ENCODE measurements at regions not wholly inside any gene's neighbourhood (a gene's known extent, or its start where the extent isn't known, plus 50 kb on each side); places are given as distances from the start of the nearest gene placed in this dataset. TPM values are rescaled to one million over a fixed set of nuclear protein-coding genes. Genes with fewer than 3 reads are reported as not detected.
"Not testable (repeated sequence)": the region's sequence is repeated elsewhere in the genome, so short reads cannot be mapped to it uniquely, and the experiment has no call there.

DNA sequence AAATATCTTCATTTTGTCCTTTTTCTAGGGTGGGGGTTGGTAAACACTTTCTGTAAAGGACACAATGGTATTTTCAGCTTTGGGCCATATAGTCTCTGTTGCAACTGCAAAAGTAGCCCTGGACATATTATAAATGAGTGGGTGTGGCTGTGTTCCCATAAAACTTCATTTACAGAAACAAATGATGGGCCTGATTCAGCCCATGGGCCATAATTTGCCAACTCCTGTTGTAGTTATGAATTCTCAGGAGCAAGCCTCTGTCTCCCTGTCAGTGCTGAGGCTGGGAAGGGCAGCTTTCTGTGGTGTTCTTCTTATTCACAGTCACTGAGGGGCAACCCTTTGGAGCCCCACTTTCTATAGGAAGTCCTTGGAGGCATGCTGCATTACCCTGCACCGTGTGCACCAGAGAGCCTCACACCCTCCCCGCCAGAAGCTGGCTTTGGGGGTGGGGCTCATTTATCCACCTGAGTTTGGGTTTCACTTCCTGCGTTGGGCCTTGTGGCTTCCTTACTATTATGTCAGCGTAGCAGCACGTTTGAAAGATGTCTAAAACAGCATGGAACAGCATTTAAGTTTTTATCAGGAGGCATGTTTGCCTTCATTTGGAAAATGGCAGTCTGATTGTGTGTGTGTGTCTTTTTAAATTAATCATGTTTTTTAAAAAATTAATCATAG, 60.8 kb upstream of the FAN1 start:
- DNase-seq = not testable (repeated sequence)

DNA sequence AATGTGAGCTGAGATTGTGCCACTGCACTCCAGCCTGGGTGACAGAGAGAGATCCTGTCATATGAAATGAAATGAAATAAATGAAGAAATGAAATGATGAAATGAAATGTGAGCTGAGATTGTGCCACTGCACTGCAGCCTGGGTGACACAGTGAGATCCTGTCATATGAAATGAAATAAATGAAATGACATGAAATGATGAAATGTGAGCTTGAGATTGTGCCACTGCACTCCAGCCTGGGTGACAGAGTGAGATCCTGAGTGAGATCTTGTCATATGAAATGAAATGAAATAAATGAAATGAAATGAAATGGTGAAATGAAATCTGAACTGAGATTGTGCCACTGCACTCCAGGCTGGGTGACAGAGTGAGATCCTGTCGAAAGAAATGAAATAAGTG, 58.2 kb upstream of the FAN1 start:
- not testable (repeated sequence) for DNase-seq

Small RNAs in the stretch of these regions (small RNA-seq; reads per million reads assigned to genes)
- gene RN7SL82P (ENCODE audit: low replicate concordance) = not detected

Data from tongue (tissue), 2 donors.